Tibial artery (tissue), 4 donors: ENCODE measurements at regions not wholly inside any gene's neighbourhood (a gene's known extent, or its start where the extent isn't known, plus 50 kb on each side); places are given as distances from the start of the nearest gene placed in this dataset.

Experiments used
- DNase-seq, 2 donors: peaks; one replicate each; pipeline ENCODE4 v3.0.0-alpha.2; 2019
- H3K27ac ChIP-seq, 2 donors: fragments of 200-600 bp; sonication (generic) in 1 of 2; 1 replicate in 1 of 2; 2 replicates in 1 of 2; pipeline ENCODE4 v1.5.1; 2018 to 2019; ENCODE audit warnings: mild to moderate bottlenecking in 1 of 2
- H3K27me3 ChIP-seq, 2 donors: fragments of 200-600 bp; sonication (generic) in 1 of 2; one replicate each; pipeline versions ENCODE4 v1.5.1 to v1.6.0; 2016 to 2019
- H3K36me3 ChIP-seq, 3 donors: fragments of 200-600 bp; sonication (generic) in 2 of 3; one replicate each; pipeline ENCODE4 v1.5.1; 2016 to 2019; ENCODE audit warnings: mild to moderate bottlenecking in 2 of 3
- H3K4me1 ChIP-seq, 4 donors: fragments of 200-600 bp; sonication (generic) in 2 of 4; 1 replicate in 3 of 4; 2 replicates in 1 of 4; pipeline ENCODE4 v1.5.1; 2016 to 2019
- H3K4me3 ChIP-seq, 2 donors: fragments of 200-600 bp; sonication (generic) in 1 of 2; 1 replicate in 1 of 2; 2 replicates in 1 of 2; pipeline ENCODE4 v1.5.1; 2018 to 2019; ENCODE audit warnings: mild to moderate bottlenecking in 2 of 2
- H3K9me3 ChIP-seq, 3 donors: fragments of 200-600 bp; sonication (generic) in 1 of 3; one replicate each; pipeline ENCODE4 v1.5.1; 2016 to 2019
- intact Hi-C: fragments of 100-400 bp; cut with DNase I; formaldehyde crosslinking; loops from one replicate; pipeline ENCODE4 v1.15.0; 2023; ENCODE audit warnings: low total_unique reads
- TF ChIP-seq, protein P1 (sequence below), 2 experiments: fragments of 200-600 bp in 1 of 2; fragments of 450-650 bp in 1 of 2; IDR thresholded peaks; one replicate each; pipeline ENCODE4 v1.5.1; 2017 to 2019; ENCODE audit warnings: antibody characterized with exemption in 2 of 2, mild to moderate bottlenecking in 1 of 2, moderate library complexity in 1 of 2

DNA sequence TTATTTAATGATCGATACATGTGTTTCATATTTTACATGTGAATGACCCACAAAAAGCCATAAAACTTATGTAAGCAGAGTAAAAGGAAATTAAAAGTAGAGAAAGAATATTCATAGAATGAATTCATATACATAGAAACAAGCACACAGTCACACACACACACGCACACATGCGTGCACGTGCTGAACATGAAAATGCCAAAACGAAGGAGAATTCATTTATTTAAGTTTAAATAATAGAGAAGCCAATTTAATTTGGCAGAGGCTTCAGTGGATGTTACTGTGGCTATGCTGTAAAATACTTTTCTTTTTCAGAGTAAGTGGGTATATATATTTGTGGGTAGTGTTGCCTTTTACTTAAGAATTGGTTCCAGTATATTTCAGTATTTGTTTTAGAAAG is 145.0 kb upstream of the C21orf91 start:
- Histone ChIP-seq H3K4me3 (no peak overlapping the region), H3K36me3 (no peaks in the 10 kb centered on the region), H3K27me3 (no peaks in the 10 kb centered on the region), H3K27ac (no peak overlapping the region), H3K4me1 (no peaks in the 10 kb centered on the region), H3K9me3 (no peaks in the 10 kb centered on the region)
- TF ChIP-seq, protein P1, sequence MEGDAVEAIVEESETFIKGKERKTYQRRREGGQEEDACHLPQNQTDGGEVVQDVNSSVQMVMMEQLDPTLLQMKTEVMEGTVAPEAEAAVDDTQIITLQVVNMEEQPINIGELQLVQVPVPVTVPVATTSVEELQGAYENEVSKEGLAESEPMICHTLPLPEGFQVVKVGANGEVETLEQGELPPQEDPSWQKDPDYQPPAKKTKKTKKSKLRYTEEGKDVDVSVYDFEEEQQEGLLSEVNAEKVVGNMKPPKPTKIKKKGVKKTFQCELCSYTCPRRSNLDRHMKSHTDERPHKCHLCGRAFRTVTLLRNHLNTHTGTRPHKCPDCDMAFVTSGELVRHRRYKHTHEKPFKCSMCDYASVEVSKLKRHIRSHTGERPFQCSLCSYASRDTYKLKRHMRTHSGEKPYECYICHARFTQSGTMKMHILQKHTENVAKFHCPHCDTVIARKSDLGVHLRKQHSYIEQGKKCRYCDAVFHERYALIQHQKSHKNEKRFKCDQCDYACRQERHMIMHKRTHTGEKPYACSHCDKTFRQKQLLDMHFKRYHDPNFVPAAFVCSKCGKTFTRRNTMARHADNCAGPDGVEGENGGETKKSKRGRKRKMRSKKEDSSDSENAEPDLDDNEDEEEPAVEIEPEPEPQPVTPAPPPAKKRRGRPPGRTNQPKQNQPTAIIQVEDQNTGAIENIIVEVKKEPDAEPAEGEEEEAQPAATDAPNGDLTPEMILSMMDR (IDR thresholded peaks at IDR 0.05), result no peak
- intact Hi-C loops, result no loop called here
- no peak for DNase-seq

DNA sequence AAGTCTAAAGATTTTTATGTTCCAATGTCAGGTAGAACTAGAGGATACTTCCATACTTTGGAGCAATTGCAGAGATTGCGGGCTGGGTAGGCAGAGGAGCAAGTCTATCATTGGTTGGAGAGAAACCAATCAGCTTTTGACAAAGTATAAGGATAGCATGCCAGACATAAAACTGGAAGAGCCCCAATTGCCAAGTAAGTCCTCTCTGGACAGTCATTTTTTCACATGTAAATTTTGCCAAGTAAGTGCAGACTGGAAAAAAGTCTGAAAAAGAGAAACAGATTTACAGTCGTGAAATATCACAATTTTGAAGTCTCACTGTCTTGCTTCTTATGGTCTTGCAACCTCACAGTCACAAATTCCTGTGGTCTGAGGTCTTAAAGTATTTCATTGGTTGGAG is 131.4 kb upstream of the C21orf91 start:
- H3K4me3 ChIP-seq, result no peak overlapping the region
- intact Hi-C loops, result no loop called here
- DNase-seq, result no peak

DNA sequence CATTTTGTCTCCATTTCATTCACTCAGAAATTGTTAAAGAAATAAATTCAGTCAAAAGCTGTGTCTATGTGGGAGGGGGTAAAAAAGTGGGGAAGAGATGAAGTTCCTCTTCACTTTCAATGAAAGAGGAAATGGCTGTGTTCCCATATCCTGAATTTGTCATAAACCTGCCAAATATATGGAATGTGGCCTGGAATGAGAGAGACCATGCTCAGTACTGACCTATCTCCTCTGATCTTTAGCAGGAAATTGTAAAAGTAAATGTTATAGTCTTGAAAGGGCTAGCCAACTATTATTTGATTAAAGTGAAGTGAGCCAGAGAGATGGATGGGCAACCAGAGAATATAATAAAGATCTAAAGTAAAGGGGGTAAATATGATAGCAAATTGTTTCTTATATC is 130.3 kb upstream of the C21orf91 start:
- Histone ChIP-seq H3K9me3 (peaks cover 0 to 8% (median 0%) of the 10 kb centered on the region in 3 donors), H3K4me3 (no peak overlapping the region), H3K4me1 (peaks cover 0 to 42% (median 0%) of the 10 kb centered on the region in 4 donors), H3K27ac (peak overlapping the region in 1 of 2 donors; percentile 19), H3K27me3 (no peaks in the 10 kb centered on the region), H3K36me3 (no peaks in the 10 kb centered on the region)
- intact Hi-C loops, result no loop called here
- TF ChIP-seq, protein P1 (IDR thresholded peaks at IDR 0.05), result no peak
- no peak for DNase-seq

More for the DNA sequence above, 131.4 kb upstream of the C21orf91 start:
- no peaks in the 10 kb centered on the region for H3K27me3 ChIP-seq
- H3K27ac ChIP-seq, result no peak overlapping the region
- H3K9me3 ChIP-seq, result peaks cover 0 to 7% (median 0%) of the 10 kb centered on the region in 3 donors
- H3K4me1 ChIP-seq, result peaks cover 0 to 42% (median 0%) of the 10 kb centered on the region in 4 donors
- no peaks in the 10 kb centered on the region for H3K36me3 ChIP-seq
- TF ChIP-seq, protein P1 (IDR thresholded peaks at IDR 0.05), result no peak

DNA sequence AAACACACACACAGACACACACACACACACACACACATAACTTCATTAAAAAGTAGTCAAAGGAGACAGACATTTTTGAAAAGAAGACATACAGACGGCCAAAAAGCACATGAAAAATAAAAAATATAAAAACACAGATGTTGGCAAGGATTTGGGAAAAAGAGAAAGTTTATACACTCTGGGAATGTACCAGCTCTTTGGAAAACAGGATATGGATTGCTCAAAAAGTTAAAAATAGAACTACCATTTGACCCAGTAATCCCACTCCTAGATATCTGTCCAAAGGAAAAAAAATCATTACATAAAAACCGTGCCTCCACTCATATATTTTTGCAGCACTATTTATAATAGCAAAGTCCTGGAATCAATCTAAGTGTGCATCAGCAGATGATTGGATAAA is 128.4 kb upstream of the C21orf91 start:
- no peak for DNase-seq
- TF ChIP-seq, protein P1 (IDR thresholded peaks at IDR 0.05), result no peak
- peaks cover 0 to 42% (median 0%) of the 10 kb centered on the region in 4 donors for H3K4me1 ChIP-seq
- peaks cover 0 to 8% (median 0%) of the 10 kb centered on the region in 3 donors for H3K9me3 ChIP-seq
- peak overlapping the region in 1 of 2 donors; percentile 7 for H3K27ac ChIP-seq
- intact Hi-C loops, result no loop called here
- no peaks in the 10 kb centered on the region for H3K36me3 ChIP-seq
- no peak overlapping the region for H3K4me3 ChIP-seq
- H3K27me3 ChIP-seq, result no peaks in the 10 kb centered on the region

DNA sequence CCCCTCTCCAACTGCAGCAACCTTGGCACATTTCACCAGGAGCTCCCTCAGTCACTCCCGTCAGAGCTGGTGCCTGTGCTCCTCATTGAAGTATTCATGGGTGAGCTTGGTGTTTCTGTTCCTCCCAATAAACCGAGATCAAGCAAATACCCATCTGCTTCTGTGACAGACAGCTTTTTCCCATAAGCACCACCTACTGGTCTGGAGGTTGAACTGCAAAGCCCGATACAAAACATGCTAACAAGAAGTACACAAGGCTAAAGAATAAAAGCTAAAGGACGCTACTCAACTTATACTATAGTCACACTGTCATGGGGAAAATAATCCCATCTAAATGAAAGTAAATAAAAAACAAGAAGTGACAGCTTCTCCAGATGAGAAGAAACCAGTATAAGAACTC is 111.9 kb upstream of the C21orf91 start:
- H3K27ac ChIP-seq, result no peak overlapping the region
- TF ChIP-seq, protein P1 (IDR thresholded peaks at IDR 0.05), result no peak
- H3K36me3 ChIP-seq, result no peaks in the 10 kb centered on the region
- DNase-seq, result no peak
- H3K9me3 ChIP-seq, result no peaks in the 10 kb centered on the region
- H3K4me3 ChIP-seq, result no peak overlapping the region
- intact Hi-C loops, result no loop called here
- no peaks in the 10 kb centered on the region for H3K27me3 ChIP-seq
- no peaks in the 10 kb centered on the region for H3K4me1 ChIP-seq

DNA sequence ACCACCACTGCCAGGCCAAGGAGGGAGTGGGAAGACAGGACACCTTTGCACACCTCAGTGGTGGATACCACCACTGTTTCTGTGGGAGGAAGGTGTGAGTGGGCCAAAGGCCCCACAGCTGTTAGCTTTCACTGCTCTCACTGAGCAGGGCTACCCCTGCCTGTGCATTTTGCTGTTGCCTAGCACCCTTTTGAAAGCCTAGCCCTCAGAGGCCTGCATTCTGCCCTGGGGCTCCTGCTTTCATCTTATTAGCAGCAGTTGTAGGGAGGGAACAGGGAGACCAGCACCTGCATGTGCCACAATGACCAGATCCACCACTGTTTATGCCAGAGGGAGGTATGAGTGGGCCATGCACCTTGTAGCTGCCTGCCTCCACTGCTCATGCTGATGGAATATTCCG is 110.9 kb upstream of the C21orf91 start:
- Histone ChIP-seq H3K27me3 (no peaks in the 10 kb centered on the region), H3K9me3 (no peaks in the 10 kb centered on the region), H3K4me3 (no peak overlapping the region), H3K36me3 (no peaks in the 10 kb centered on the region), H3K4me1 (no peaks in the 10 kb centered on the region), H3K27ac (no peak overlapping the region)
- DNase-seq, result no peak
- TF ChIP-seq, protein P1 (IDR thresholded peaks at IDR 0.05), result no peak
- intact Hi-C loops, result no loop called here
